A673 (cell line): ENCODE measurements at regions not wholly inside any gene's neighbourhood (a gene's known extent, or its start where the extent isn't known, plus 50 kb on each side); places are given as distances from the start of the nearest gene placed in this dataset.

Source experiments
- CTCF ChIP-seq: fragments of 300-800, 200-600 bp; sonication (generic); conservative IDR thresholded peaks from 2 replicates; pipeline ENCODE4 v1.5.1; 2017; ENCODE audit warnings: low read depth, mild to moderate bottlenecking, antibody characterized with exemption, low read length, moderate library complexity, mixed read lengths
- EZH2 ChIP-seq: fragments of 200-600 bp; sonication (generic); IDR thresholded peaks from 2 replicates; pipeline ENCODE4 v1.6.1; 2017; ENCODE audit warnings: borderline replicate concordance, low read depth, mild to moderate bottlenecking, mixed read lengths, antibody characterized with exemption, low read length; ENCODE audit not compliant: poor library complexity, severe bottlenecking

- no peak for TF ChIP-seq CTCF
- no peak for TF ChIP-seq EZH2
These were observed 159.0 kb upstream of the E2F7 start for GRCh38 chr12:77224346-77224745.
